ENCODE measurements at regions not wholly inside any gene's neighbourhood (a gene's known extent, or its start where the extent isn't known, plus 50 kb on each side); places are given as distances from the start of the nearest gene placed in this dataset.

GRCh38 chr5:17129093-17129849 is 88.2 kb upstream of the BASP1 start:
- TF ChIP-seq POLR2AphosphoS5 (IDR thresholded peaks at IDR 0.05): no peak
- no peak for TF ChIP-seq CTCF (IDR thresholded peaks at IDR 0.05)
- TF ChIP-seq POLR2A (IDR thresholded peaks at IDR 0.05): no peak

All from prostate gland (tissue), 2 donors.